Mesenchymal stem cell (in vitro differentiated cells and primary cell): ENCODE measurements at regions not wholly inside any gene's neighbourhood (a gene's known extent, or its start where the extent isn't known, plus 50 kb on each side); places are given as distances from the start of the nearest gene placed in this dataset.
A peak's percentile ranks its signal among the peaks of the same experiment; 100 is the strongest.

Source experiments
- DNase-seq: peaks from one replicate; pipeline ENCODE4 v3.0.0-alpha.2; 2013
- H2AFZ ChIP-seq: one replicate; pipeline ENCODE4 v1.6.1; 2013; ENCODE audit warnings: low read depth, mild to moderate bottlenecking, control low read depth, inconsistent platforms, low read length, moderate library complexity
- H2AK5ac ChIP-seq: 2 replicates; pipeline ENCODE4 v1.6.1; 2013; ENCODE audit warnings: low read length, moderate library complexity, mild to moderate bottlenecking, inconsistent platforms; ENCODE audit not compliant: severe bottlenecking
- H2BK120ac ChIP-seq: one replicate; pipeline ENCODE4 v1.6.1; 2013; ENCODE audit warnings: low read depth, mild to moderate bottlenecking, inconsistent platforms, low read length, moderate library complexity
- H2BK12ac ChIP-seq, 2 experiments: one replicate each; pipeline ENCODE4 v1.6.1; 2013; ENCODE audit warnings: inconsistent platforms in 2 of 2, low read length in 2 of 2, mild to moderate bottlenecking in 2 of 2, moderate library complexity in 2 of 2, control low read depth in 1 of 2
- H2BK15ac ChIP-seq: one replicate; pipeline ENCODE4 v1.6.1; 2013; ENCODE audit warnings: mild to moderate bottlenecking, low read depth, inconsistent platforms; ENCODE audit not compliant: poor library complexity, severe bottlenecking
- H2BK5ac ChIP-seq: 2 replicates; pipeline ENCODE4 v1.6.1; 2013; ENCODE audit warnings: low read depth, mild to moderate bottlenecking, low read length, control low read depth, inconsistent platforms; ENCODE audit not compliant: poor library complexity, severe bottlenecking
- H3K14ac ChIP-seq, 2 experiments: one replicate each; pipeline ENCODE4 v1.6.1; 2013; ENCODE audit warnings: inconsistent platforms in 2 of 2, low read length in 2 of 2, control low read depth in 1 of 2, mild to moderate bottlenecking in 1 of 2, moderate library complexity in 1 of 2
- H3K18ac ChIP-seq, 2 experiments: one replicate each; pipeline ENCODE4 v1.6.1; 2013; ENCODE audit warnings: inconsistent platforms in 2 of 2, low read length in 2 of 2, control low read depth in 1 of 2, low read depth in 1 of 2, mild to moderate bottlenecking in 1 of 2
- H3K23ac ChIP-seq, 2 experiments: one replicate each; pipeline ENCODE4 v1.6.1; 2013; ENCODE audit warnings: inconsistent platforms in 2 of 2, low read length in 2 of 2, mild to moderate bottlenecking in 2 of 2, moderate library complexity in 2 of 2, control low read depth in 1 of 2
- H3K27ac ChIP-seq: 2 replicates; pipeline ENCODE4 v1.5.1; 2013; ENCODE audit warnings: mild to moderate bottlenecking, moderate library complexity, low read length, control low read depth, inconsistent platforms; ENCODE audit not compliant: poor library complexity, severe bottlenecking
- H3K27me3 ChIP-seq, 2 experiments: 2 replicates each; pipeline versions ENCODE4 v1.6.1 to v1.7.0; 2013; ENCODE audit warnings: low read length in 2 of 2, mild to moderate bottlenecking in 2 of 2, moderate library complexity in 2 of 2, control low read depth in 1 of 2, inconsistent platforms in 1 of 2; ENCODE audit not compliant: control insufficient read depth in 1 of 2, insufficient read depth in 1 of 2
- H3K36me3 ChIP-seq, 2 experiments: 2 replicates each; pipeline versions ENCODE4 v1.6.1 to v1.7.0; 2013; ENCODE audit warnings: low read length in 2 of 2, control low read depth in 1 of 2, inconsistent platforms in 1 of 2, low read depth in 1 of 2, mild to moderate bottlenecking in 1 of 2; ENCODE audit not compliant: insufficient read depth in 2 of 2, control insufficient read depth in 1 of 2
- H3K4ac ChIP-seq, 2 experiments: one replicate each; pipeline ENCODE4 v1.6.1; 2013; ENCODE audit warnings: inconsistent platforms in 2 of 2, low read length in 2 of 2, mild to moderate bottlenecking in 2 of 2, moderate library complexity in 2 of 2, control low read depth in 1 of 2, low read depth in 1 of 2
- H3K4me1 ChIP-seq: 2 replicates; pipeline ENCODE4 v1.6.1; 2013; ENCODE audit warnings: low read depth, low read length, control low read depth; ENCODE audit not compliant: control insufficient read depth, insufficient read depth
- H3K4me2 ChIP-seq: 2 replicates; pipeline ENCODE4 v1.6.1; 2013; ENCODE audit warnings: low read length, mild to moderate bottlenecking, inconsistent platforms; ENCODE audit not compliant: poor library complexity, severe bottlenecking
- H3K4me3 ChIP-seq, 2 experiments: 2 replicates each; pipeline versions ENCODE4 v1.5.1 to v1.7.0; 2013; ENCODE audit warnings: low read length in 2 of 2, mild to moderate bottlenecking in 2 of 2, control low read depth in 1 of 2, low read depth in 1 of 2; ENCODE audit not compliant: insufficient read depth in 1 of 2
- H3K79me1 ChIP-seq: replicated peaks from 2 replicates; pipeline ENCODE4 v1.6.1; 2013; ENCODE audit warnings: mild to moderate bottlenecking, control low read depth, low read length, inconsistent platforms; ENCODE audit not compliant: poor library complexity, severe bottlenecking
- H3K9ac ChIP-seq: 2 replicates; pipeline ENCODE4 v1.7.0; 2013; ENCODE audit warnings: mild to moderate bottlenecking, low read length, moderate library complexity
- H3K9me3 ChIP-seq: 2 replicates; pipeline ENCODE4 v1.7.0; 2013; ENCODE audit warnings: mild to moderate bottlenecking, low read length; ENCODE audit not compliant: control insufficient read depth
- H4K8ac ChIP-seq: one replicate; pipeline ENCODE4 v1.6.1; 2013; ENCODE audit warnings: inconsistent platforms, mild to moderate bottlenecking, low read length, moderate library complexity
- H4K91ac ChIP-seq: one replicate; pipeline ENCODE4 v1.6.1; 2013; ENCODE audit warnings: mild to moderate bottlenecking, low read length, inconsistent platforms
- WGBS: methylation state at CpG from one replicate; pipeline ENCODE4 v1.1.7; 2013; ENCODE audit warnings: mixed read lengths; 5-methylcytosine and 5-hydroxymethylcytosine counted together

GRCh38 chr1:114262337-114262736, 108.7 kb upstream of the SYT6 start:
- no peak overlapping the region for H4K8ac ChIP-seq
- no peak overlapping the region for H2BK12ac ChIP-seq
- no peak overlapping the region for H3K4ac ChIP-seq
- no peak overlapping the region for H3K18ac ChIP-seq
- H3K79me1 ChIP-seq, result no peaks in the 10 kb centered on the region
- H2AFZ ChIP-seq, result no peak overlapping the region
- H2AK5ac ChIP-seq, result no peak overlapping the region
- H3K23ac ChIP-seq, result no peak overlapping the region
- peak overlapping the region; percentile 18 for H3K27ac ChIP-seq
- H4K91ac ChIP-seq, result no peak overlapping the region
- no peak overlapping the region for H2BK120ac ChIP-seq
- H3K27me3 ChIP-seq, result peaks cover 39 to 86% of the 10 kb centered on the region in 2 experiments
- H3K4me1 ChIP-seq, result peaks cover 2% of the 10 kb centered on the region
- no peak overlapping the region for H2BK15ac ChIP-seq
- H3K36me3 ChIP-seq, result no peaks in the 10 kb centered on the region
- H3K9ac ChIP-seq, result no peak overlapping the region
- 87% methylated on average over 2 of the region's 2 CpGs for WGBS
- no peaks in the 10 kb centered on the region for H3K9me3 ChIP-seq
- H2BK5ac ChIP-seq, result no peak overlapping the region
- H3K4me3 ChIP-seq, result no peak overlapping the region
- no peak overlapping the region for H3K4me2 ChIP-seq
- DNase-seq, result no peak
- no peak overlapping the region for H3K14ac ChIP-seq

GRCh38 chr1:114260805-114261484, 107.3 kb upstream of the SYT6 start:
- no peak overlapping the region for H3K23ac ChIP-seq
- H3K4ac ChIP-seq, result no peak overlapping the region
- no peak overlapping the region for H4K8ac ChIP-seq
- H2AK5ac ChIP-seq, result no peak overlapping the region
- H3K27me3 ChIP-seq, result peaks cover 51 to 92% of the 10 kb centered on the region in 2 experiments
- 73% methylated on average over 4 of the region's 6 CpGs for WGBS
- H2BK12ac ChIP-seq, result no peak overlapping the region
- no peak for DNase-seq
- H3K9me3 ChIP-seq, result peaks cover 7% of the 10 kb centered on the region
- no peak overlapping the region for H3K18ac ChIP-seq
- H2BK15ac ChIP-seq, result no peak overlapping the region
- H4K91ac ChIP-seq, result no peak overlapping the region
- H3K9ac ChIP-seq, result no peak overlapping the region
- H2BK120ac ChIP-seq, result no peak overlapping the region
- H2AFZ ChIP-seq, result no peak overlapping the region
- H3K4me1 ChIP-seq, result peaks cover 2% of the 10 kb centered on the region
- H3K79me1 ChIP-seq, result no peaks in the 10 kb centered on the region
- no peak overlapping the region for H3K27ac ChIP-seq
- H3K14ac ChIP-seq, result no peak overlapping the region
- H3K36me3 ChIP-seq, result no peaks in the 10 kb centered on the region
- H2BK5ac ChIP-seq, result no peak overlapping the region
- no peak overlapping the region for H3K4me2 ChIP-seq
- H3K4me3 ChIP-seq, result no peak overlapping the region

GRCh38 chr1:114259511-114260160, 106.0 kb upstream of the SYT6 start:
- H4K8ac ChIP-seq, result no peak overlapping the region
- no peak for DNase-seq
- H3K23ac ChIP-seq, result no peak overlapping the region
- no peak overlapping the region for H2BK12ac ChIP-seq
- H2BK120ac ChIP-seq, result no peak overlapping the region
- 100% methylated on average over 1 of the region's 2 CpGs for WGBS
- peaks cover 2% of the 10 kb centered on the region for H3K4me1 ChIP-seq
- H2AK5ac ChIP-seq, result no peak overlapping the region
- no peak overlapping the region for H2BK15ac ChIP-seq
- no peak overlapping the region for H3K18ac ChIP-seq
- H3K27me3 ChIP-seq, result peaks cover 47 to 81% of the 10 kb centered on the region in 2 experiments
- H3K4ac ChIP-seq, result no peak overlapping the region
- no peak overlapping the region for H2BK5ac ChIP-seq
- no peak overlapping the region for H3K4me2 ChIP-seq
- no peaks in the 10 kb centered on the region for H3K79me1 ChIP-seq
- H4K91ac ChIP-seq, result no peak overlapping the region
- no peak overlapping the region for H2AFZ ChIP-seq
- no peaks in the 10 kb centered on the region for H3K36me3 ChIP-seq
- no peak overlapping the region for H3K4me3 ChIP-seq
- no peak overlapping the region for H3K14ac ChIP-seq
- no peak overlapping the region for H3K9ac ChIP-seq
- no peak overlapping the region for H3K27ac ChIP-seq
- H3K9me3 ChIP-seq, result peaks cover 20% of the 10 kb centered on the region

GRCh38 chr1:114258633-114259032, 105.0 kb upstream of the SYT6 start:
- H4K91ac ChIP-seq, result no peak overlapping the region
- no peak overlapping the region for H4K8ac ChIP-seq
- H2BK15ac ChIP-seq, result no peak overlapping the region
- no peak overlapping the region for H2AK5ac ChIP-seq
- no peak overlapping the region for H3K18ac ChIP-seq
- H3K36me3 ChIP-seq, result no peaks in the 10 kb centered on the region
- no peak overlapping the region for H3K9ac ChIP-seq
- H2BK12ac ChIP-seq, result no peak overlapping the region
- no peak overlapping the region for H2BK120ac ChIP-seq
- H3K27ac ChIP-seq, result no peak overlapping the region
- H3K23ac ChIP-seq, result no peak overlapping the region
- peaks cover 43 to 72% of the 10 kb centered on the region in 2 experiments for H3K27me3 ChIP-seq
- peaks cover 2% of the 10 kb centered on the region for H3K4me1 ChIP-seq
- H3K79me1 ChIP-seq, result no peaks in the 10 kb centered on the region
- H3K9me3 ChIP-seq, result peaks cover 29% of the 10 kb centered on the region
- 90% methylated on average over 4 of the region's 4 CpGs for WGBS
- H2BK5ac ChIP-seq, result no peak overlapping the region
- H3K4me2 ChIP-seq, result no peak overlapping the region
- DNase-seq, result no peak
- H2AFZ ChIP-seq, result no peak overlapping the region
- H3K14ac ChIP-seq, result no peak overlapping the region
- no peak overlapping the region for H3K4ac ChIP-seq
- H3K4me3 ChIP-seq, result no peak overlapping the region
